Naive B cell (primary cell): ENCODE measurements at regions not wholly inside any gene's neighbourhood (a gene's known extent, or its start where the extent isn't known, plus 50 kb on each side); places are given as distances from the start of the nearest gene placed in this dataset.
A peak's percentile ranks its signal among the peaks of the same experiment; 100 is the strongest.

Experiments used
- ATAC-seq, 2 donors: fragments of 150-1000 bp; cut with Tn5 transposase; 2 replicates each; pipeline ENCODE4 v1.10.0; 2021; ENCODE audit warnings: low read depth in 2 of 2, mild to moderate bottlenecking in 2 of 2, moderate library complexity in 2 of 2
- DNase-seq: peaks from one replicate; pipeline ENCODE4 v3.0.0; 2022
- H3K27ac Mint-ChIP-seq, 6 donors: one replicate each; pipeline ENCODE4 v1.8.0; 2020 to 2022; ENCODE audit warnings: mild to moderate bottlenecking in 6 of 6, mixed read lengths in 6 of 6, moderate library complexity in 5 of 6, inconsistent platforms in 2 of 6
- H3K27me3 Mint-ChIP-seq, 3 donors: one replicate each; pipeline ENCODE4 v1.8.0; 2021 to 2022; ENCODE audit warnings: mixed read lengths in 3 of 3, mild to moderate bottlenecking in 1 of 3
- H3K36me3 Mint-ChIP-seq, 2 donors: one replicate each; pipeline ENCODE4 v1.8.0; 2020 to 2022; ENCODE audit warnings: mixed read lengths in 2 of 2, inconsistent platforms in 1 of 2, mild to moderate bottlenecking in 1 of 2
- H3K4me1 Mint-ChIP-seq, 3 donors: one replicate each; pipeline ENCODE4 v1.8.0; 2020 to 2022; ENCODE audit warnings: mixed read lengths in 3 of 3, inconsistent platforms in 1 of 3, mild to moderate bottlenecking in 1 of 3, moderate library complexity in 1 of 3
- H3K4me3 Mint-ChIP-seq, 8 donors: one replicate each; pipeline ENCODE4 v1.8.0; 2020 to 2022; ENCODE audit warnings: mild to moderate bottlenecking in 8 of 8, mixed read lengths in 8 of 8, moderate library complexity in 8 of 8, inconsistent platforms in 2 of 8
- H3K9me3 Mint-ChIP-seq, 7 donors: one replicate each; pipeline ENCODE4 v1.8.0; 2020 to 2022; ENCODE audit warnings: mixed read lengths in 7 of 7, mild to moderate bottlenecking in 5 of 7, inconsistent platforms in 2 of 7, moderate library complexity in 1 of 7

- Mint-ChIP-seq H3K36me3 (no peaks in the 10 kb centered on the region), H3K4me3 (no peak overlapping the region), H3K27me3 (no peaks in the 10 kb centered on the region), H3K9me3 (peaks cover 0 to 4% (median 1%) of the 10 kb centered on the region in 7 donors), H3K27ac (no peak overlapping the region), H3K4me1 (no peaks in the 10 kb centered on the region)
- ATAC-seq, result no peak
- no peak for DNase-seq
These were observed 1209.6 kb downstream of the PCDH7 start for GRCh38 chr4:31929676-31930345.

- no peaks in the 10 kb centered on the region for H3K27me3 Mint-ChIP-seq
- H3K4me1 Mint-ChIP-seq, result no peaks in the 10 kb centered on the region
- ATAC-seq (no peak), DNase-seq (no peak)
- H3K36me3 Mint-ChIP-seq, result no peaks in the 10 kb centered on the region
- no peak overlapping the region for H3K27ac Mint-ChIP-seq
- H3K9me3 Mint-ChIP-seq, result peaks cover 0 to 4% (median 0%) of the 10 kb centered on the region in 7 donors
- no peak overlapping the region for H3K4me3 Mint-ChIP-seq
These were observed 1226.3 kb downstream of the PCDH7 start for GRCh38 chr4:31946456-31946855.

- Mint-ChIP-seq H3K4me3 (no peak overlapping the region), H3K9me3 (peaks cover 0 to 4% (median 0%) of the 10 kb centered on the region in 7 donors), H3K4me1 (no peaks in the 10 kb centered on the region), H3K27me3 (no peaks in the 10 kb centered on the region), H3K36me3 (no peaks in the 10 kb centered on the region), H3K27ac (peak overlapping the region in 1 of 6 donors; percentile 60)
- DNase-seq (no peak), ATAC-seq (no peak)
These were observed 1226.9 kb downstream of the PCDH7 start for GRCh38 chr4:31947101-31947500.

- H3K27me3 Mint-ChIP-seq, result no peaks in the 10 kb centered on the region
- H3K4me1 Mint-ChIP-seq, result no peaks in the 10 kb centered on the region
- peaks cover 0 to 4% (median 0%) of the 10 kb centered on the region in 7 donors for H3K9me3 Mint-ChIP-seq
- H3K36me3 Mint-ChIP-seq, result no peaks in the 10 kb centered on the region
- no peak for DNase-seq
- H3K27ac Mint-ChIP-seq, result no peak overlapping the region
- ATAC-seq, result no peak
- H3K4me3 Mint-ChIP-seq, result no peak overlapping the region
These were observed 1228.9 kb downstream of the PCDH7 start for GRCh38 chr4:31949045-31949444.

- no peak overlapping the region for H3K4me3 Mint-ChIP-seq
- H3K4me1 Mint-ChIP-seq, result no peaks in the 10 kb centered on the region
- DNase-seq (no peak), ATAC-seq (no peak)
- no peak overlapping the region for H3K27ac Mint-ChIP-seq
- H3K27me3 Mint-ChIP-seq, result no peaks in the 10 kb centered on the region
- no peaks in the 10 kb centered on the region for H3K36me3 Mint-ChIP-seq
- peaks cover 0 to 8% (median 2%) of the 10 kb centered on the region in 7 donors for H3K9me3 Mint-ChIP-seq
These were observed 1235.2 kb downstream of the PCDH7 start for GRCh38 chr4:31955346-31955745.

GRCh38 chr4:31959972-31960371 is 1239.8 kb downstream of the PCDH7 start:
- no peaks in the 10 kb centered on the region for H3K4me1 Mint-ChIP-seq
- no peaks in the 10 kb centered on the region for H3K36me3 Mint-ChIP-seq
- no peak overlapping the region for H3K4me3 Mint-ChIP-seq
- H3K9me3 Mint-ChIP-seq, result peaks cover 0 to 11% (median 4%) of the 10 kb centered on the region in 7 donors
- no peak overlapping the region for H3K27ac Mint-ChIP-seq
- H3K27me3 Mint-ChIP-seq, result no peaks in the 10 kb centered on the region
- DNase-seq (no peak), ATAC-seq (no peak)

GRCh38 chr4:31964685-31965084 is 1244.5 kb downstream of the PCDH7 start:
- Mint-ChIP-seq H3K4me1 (no peaks in the 10 kb centered on the region), H3K36me3 (no peaks in the 10 kb centered on the region), H3K27me3 (no peaks in the 10 kb centered on the region), H3K27ac (no peak overlapping the region), H3K9me3 (peaks cover 0 to 18% (median 4%) of the 10 kb centered on the region in 7 donors), H3K4me3 (no peak overlapping the region)
- ATAC-seq, result no peak
- DNase-seq, result no peak

GRCh38 chr4:31968842-31969241 is 1248.7 kb downstream of the PCDH7 start:
- Mint-ChIP-seq H3K9me3 (peaks cover 0 to 7% (median 4%) of the 10 kb centered on the region in 7 donors), H3K36me3 (no peaks in the 10 kb centered on the region), H3K4me1 (no peaks in the 10 kb centered on the region), H3K27ac (no peak overlapping the region), H3K27me3 (no peaks in the 10 kb centered on the region), H3K4me3 (no peak overlapping the region)
- DNase-seq (no peak), ATAC-seq (no peak)

- Mint-ChIP-seq H3K9me3 (peaks cover 0 to 13% (median 2%) of the 10 kb centered on the region in 7 donors), H3K36me3 (no peaks in the 10 kb centered on the region), H3K27ac (no peak overlapping the region), H3K4me1 (no peaks in the 10 kb centered on the region), H3K27me3 (no peaks in the 10 kb centered on the region), H3K4me3 (no peak overlapping the region)
- DNase-seq (no peak), ATAC-seq (no peak)
These were observed 1254.4 kb downstream of the PCDH7 start for GRCh38 chr4:31974490-31975002.

GRCh38 chr4:31979988-31980387 is 1259.8 kb downstream of the PCDH7 start:
- ATAC-seq, result no peak
- H3K27ac Mint-ChIP-seq, result no peak overlapping the region
- H3K4me3 Mint-ChIP-seq, result no peak overlapping the region
- no peaks in the 10 kb centered on the region for H3K36me3 Mint-ChIP-seq
- no peak for DNase-seq
- peaks cover 0 to 8% (median 2%) of the 10 kb centered on the region in 7 donors for H3K9me3 Mint-ChIP-seq
- H3K4me1 Mint-ChIP-seq, result no peaks in the 10 kb centered on the region
- no peaks in the 10 kb centered on the region for H3K27me3 Mint-ChIP-seq

- no peaks in the 10 kb centered on the region for H3K36me3 Mint-ChIP-seq
These were observed 1263.1 kb downstream of the PCDH7 start for GRCh38 chr4:31983246-31983645.

GRCh38 chr4:31983677-31984076 is 1263.5 kb downstream of the PCDH7 start:
- no peak for DNase-seq
- Mint-ChIP-seq H3K4me1 (no peaks in the 10 kb centered on the region), H3K4me3 (no peak overlapping the region), H3K27me3 (no peaks in the 10 kb centered on the region), H3K36me3 (no peaks in the 10 kb centered on the region), H3K27ac (no peak overlapping the region), H3K9me3 (peaks cover 0 to 7% (median 0%) of the 10 kb centered on the region in 7 donors)
- no peak for ATAC-seq

More at GRCh38 chr4:31983246-31983645, 1263.1 kb downstream of the PCDH7 start:
- no peaks in the 10 kb centered on the region for H3K4me1 Mint-ChIP-seq
- H3K9me3 Mint-ChIP-seq, result peaks cover 0 to 8% (median 0%) of the 10 kb centered on the region in 7 donors
- DNase-seq (no peak), ATAC-seq (no peak)
- peak overlapping the region in 1 of 6 donors; percentile 80 for H3K27ac Mint-ChIP-seq
- no peak overlapping the region for H3K4me3 Mint-ChIP-seq
- no peaks in the 10 kb centered on the region for H3K27me3 Mint-ChIP-seq

GRCh38 chr4:31984872-31985271 is 1264.7 kb downstream of the PCDH7 start:
- no peak for DNase-seq
- no peaks in the 10 kb centered on the region for H3K4me1 Mint-ChIP-seq
- H3K27me3 Mint-ChIP-seq, result no peaks in the 10 kb centered on the region
- no peak overlapping the region for H3K27ac Mint-ChIP-seq
- ATAC-seq, result no peak
- no peaks in the 10 kb centered on the region for H3K36me3 Mint-ChIP-seq
- H3K4me3 Mint-ChIP-seq, result no peak overlapping the region
- peaks cover 0 to 7% (median 0%) of the 10 kb centered on the region in 7 donors for H3K9me3 Mint-ChIP-seq
